ENCODE measurements at regions not wholly inside any gene's neighbourhood (a gene's known extent, or its start where the extent isn't known, plus 50 kb on each side); places are given as distances from the start of the nearest gene placed in this dataset.

DNA sequence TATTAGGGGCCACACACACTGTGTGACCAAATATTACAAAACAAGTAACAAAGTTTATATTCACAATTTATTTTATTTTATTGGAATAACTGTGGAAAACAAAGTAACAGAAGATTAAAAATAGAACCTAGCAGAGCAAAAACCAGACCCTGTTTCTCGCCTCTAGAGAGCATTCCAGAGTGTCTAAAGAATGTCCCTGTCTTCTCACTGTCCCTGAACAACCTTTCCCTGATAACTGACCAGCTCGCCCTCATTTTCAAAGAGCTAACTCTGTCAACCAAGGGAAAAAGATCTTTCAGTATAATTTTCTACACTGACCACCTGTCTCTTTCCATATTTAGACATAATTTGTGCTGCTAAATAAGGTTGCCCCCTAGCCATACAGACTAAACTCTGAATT is 646.9 kb downstream of the USP25 start:
- no peak for DNase-seq

DNA sequence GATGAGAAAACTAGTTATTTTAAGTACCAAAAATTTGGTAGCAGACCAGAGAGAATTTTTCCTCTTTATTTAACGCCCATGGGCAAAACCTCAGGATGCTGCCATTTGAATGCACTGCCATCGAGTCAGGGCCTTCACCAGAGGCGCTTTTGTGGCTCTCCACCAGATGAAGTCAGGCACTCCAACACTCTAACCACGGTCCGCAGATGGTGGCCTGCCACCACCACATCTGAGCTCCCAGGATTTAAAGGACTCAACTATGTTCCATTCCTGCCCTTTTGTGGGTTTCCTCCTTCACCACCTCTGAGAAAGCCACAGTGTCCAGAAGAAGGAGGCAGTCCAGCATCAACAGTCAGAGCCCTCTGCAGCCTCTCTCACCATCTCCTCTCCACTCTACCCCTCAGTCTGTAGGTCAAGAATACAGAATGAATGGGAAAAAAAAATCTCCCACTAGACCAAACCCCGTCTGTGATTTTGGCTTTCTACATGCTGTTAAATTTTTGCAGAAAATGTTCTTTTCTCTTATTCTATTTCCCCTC is 647.4 kb downstream of the USP25 start:
- no peak for DNase-seq

DNA sequence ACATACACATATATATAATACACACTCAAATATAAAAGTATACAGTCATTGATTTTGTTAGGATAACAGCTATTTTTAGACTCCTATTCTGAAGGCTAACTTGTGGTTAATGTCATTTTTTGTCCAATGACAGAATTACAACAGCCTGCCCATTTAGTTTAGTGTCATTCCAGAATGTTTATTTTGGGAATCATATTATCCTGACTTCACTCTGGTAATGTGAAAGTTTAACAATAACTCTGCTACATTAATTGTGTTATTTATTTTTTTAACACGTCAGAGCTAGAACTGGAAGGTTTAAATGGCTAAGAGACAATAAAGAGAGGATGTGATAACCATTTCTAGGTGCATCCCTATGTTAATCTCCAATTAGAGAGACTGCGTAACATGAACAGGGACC is 648.1 kb downstream of the USP25 start:
- no peak for DNase-seq

DNA sequence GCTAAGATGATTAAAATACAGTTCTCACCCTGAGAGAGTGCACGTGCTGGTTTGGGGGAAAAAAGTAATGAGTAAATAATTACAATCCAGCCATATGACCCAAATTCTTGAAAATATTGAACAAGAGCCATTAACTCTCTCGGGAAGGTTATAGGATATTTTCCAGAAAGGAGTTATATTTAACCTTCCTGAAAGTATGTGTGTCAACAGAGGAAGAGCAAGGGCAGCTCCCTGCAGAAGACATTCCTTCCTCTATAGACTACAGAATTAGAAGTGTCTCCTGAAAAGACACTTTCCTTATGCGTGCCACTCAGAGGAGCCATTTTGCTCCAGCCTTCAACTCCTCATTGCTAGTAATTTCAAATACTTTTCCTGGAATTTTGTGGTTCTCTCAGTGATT is 648.7 kb downstream of the USP25 start:
- DNase-seq, result no peak

DNA sequence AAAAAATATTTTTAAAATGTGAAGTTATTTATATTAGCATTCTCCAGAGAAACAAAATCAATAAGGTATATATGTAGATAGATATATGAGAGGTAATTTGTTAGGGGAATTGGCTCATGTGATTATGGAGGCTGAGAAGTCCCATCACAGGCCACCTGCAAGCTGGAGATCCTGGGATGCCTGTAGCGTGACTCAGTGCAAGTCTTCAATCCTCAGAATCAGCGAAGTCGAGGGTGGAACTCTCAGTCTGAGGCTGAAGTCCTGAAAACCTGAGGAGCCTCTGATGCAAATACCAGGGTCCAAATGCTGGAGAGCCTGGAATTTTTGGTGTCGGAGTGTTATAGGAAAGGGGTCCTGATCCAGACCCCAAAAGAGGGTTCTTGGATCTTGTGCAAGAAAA is 658.5 kb downstream of the USP25 start:
- DNase-seq, result no peak

DNA sequence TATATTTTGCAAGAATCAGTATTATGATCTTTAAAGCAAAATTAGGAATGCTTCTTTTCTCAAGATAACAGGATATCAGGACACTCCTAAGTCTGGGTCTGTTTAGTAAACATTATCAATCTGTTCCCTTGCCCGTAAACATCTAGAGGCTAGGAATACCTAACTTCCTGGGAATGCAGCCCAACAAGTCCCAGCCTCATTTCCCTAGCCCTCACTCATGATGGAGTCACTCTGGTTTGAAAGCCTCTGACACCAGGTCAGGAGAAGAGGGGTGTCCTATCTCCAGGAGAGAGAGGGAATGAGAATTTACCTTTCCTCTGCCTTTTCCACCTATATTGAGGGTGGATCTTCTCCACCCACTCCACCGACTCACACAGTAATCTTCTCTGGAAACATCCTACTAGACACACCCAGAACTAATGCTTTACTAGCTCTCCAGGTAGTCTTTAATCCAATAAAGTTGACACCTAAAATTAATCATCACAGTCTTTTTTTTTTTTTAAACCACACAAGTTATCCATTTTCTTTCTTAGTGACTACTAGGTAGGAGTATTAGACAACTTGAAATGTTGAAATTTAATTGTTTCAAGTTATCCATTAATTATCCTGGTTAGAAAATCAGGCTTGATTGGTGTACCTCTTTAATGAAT is 659.3 kb downstream of the USP25 start:
- no peak for DNase-seq

DNA sequence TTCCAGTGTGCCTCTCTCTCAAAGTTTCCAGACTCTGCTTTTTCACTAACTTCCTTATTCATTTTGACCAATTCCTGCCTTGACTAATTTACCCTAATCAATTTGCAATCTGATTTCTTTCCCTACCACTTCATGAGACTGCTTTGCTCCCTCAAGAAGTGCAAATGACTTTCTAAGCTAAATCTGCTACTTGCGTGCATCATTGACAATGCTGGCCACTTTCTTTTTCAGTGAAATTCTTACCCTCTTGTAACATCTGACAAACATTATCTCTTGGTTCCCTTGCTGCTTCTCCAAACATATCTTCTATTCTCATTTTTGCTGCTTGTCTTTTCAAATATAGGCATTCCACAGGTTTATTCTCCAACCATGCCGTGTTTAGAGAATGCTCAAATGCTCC is 659.9 kb downstream of the USP25 start:
- no peak for DNase-seq

DNA sequence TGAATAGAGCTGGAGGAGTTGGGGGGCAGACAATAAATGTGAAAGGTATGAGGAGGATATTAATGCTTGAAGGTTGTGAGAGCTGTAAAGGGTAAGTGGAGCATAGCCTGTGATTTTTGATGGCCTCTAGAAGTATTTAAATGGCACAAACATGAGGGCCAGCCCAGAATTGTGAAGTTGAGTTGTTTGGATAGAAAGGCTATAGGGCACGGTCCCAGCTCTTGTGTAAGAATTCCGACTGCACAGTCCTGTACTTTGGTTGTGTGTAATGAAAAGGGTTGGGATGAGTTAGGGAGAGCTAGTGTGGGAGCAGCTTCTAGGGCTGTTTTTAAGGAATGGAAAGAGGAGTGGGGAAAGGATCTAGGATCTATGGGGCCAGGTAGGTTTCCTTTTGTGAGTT is 665.5 kb downstream of the USP25 start:
- DNase-seq, result no peak

DNA sequence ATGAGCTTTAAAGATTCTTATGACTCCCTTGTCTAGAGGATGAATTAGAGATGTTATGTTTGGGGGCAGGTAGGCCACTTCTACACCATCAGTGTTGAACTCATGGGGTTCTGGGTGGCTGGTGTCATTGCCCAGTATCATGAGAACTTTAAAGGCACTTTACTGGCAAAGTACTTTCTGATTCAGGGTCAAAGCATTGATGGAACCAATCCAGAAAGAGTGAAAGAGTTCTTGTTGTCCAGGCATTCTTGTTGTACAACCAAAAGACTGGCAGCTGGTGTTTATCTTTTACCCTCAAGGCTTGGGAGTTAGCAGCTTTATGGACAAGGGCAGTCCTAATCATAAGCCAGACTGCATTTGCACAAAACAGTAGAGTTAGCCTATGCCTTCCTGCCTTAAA is 673.0 kb downstream of the USP25 start:
- no peak for DNase-seq

DNA sequence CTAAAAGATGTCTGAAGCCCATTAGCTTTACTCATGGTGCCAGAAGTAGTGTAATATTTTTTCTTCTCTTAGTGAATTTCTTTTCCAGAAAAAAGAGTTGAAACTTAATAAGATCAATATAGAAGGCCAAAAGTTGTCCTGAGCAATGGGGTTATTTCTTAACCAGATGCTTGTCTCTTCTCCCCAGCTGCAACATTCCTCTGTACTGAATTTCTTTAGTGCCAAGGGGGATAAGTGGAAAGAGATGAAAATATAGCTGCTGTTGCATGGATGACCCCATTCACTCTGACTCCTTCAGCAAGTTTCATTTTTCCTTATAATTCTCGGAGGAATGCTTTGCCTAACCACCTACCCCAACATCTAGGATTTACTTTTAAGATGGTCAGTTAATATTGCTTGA is 675.0 kb downstream of the USP25 start:
- no peak for DNase-seq

DNA sequence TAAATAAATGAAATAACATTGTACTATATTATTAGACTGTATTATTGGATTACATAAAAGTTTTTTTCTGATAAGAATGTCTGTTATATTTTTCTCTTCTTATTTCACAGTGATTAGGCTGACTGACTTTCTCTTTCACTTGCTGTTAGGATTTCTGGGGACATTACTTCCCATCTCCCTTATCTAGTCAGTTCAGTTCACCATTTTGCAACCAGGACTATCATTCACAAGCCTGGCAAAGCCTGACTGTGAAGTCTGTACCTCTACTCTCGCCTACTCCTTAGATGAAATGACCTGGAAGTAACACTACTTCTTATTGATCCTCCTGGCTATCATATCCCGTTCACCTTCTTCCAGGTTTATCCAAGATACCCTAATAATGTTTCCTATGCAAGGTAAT is 676.6 kb downstream of the USP25 start:
- no peak for DNase-seq

DNA sequence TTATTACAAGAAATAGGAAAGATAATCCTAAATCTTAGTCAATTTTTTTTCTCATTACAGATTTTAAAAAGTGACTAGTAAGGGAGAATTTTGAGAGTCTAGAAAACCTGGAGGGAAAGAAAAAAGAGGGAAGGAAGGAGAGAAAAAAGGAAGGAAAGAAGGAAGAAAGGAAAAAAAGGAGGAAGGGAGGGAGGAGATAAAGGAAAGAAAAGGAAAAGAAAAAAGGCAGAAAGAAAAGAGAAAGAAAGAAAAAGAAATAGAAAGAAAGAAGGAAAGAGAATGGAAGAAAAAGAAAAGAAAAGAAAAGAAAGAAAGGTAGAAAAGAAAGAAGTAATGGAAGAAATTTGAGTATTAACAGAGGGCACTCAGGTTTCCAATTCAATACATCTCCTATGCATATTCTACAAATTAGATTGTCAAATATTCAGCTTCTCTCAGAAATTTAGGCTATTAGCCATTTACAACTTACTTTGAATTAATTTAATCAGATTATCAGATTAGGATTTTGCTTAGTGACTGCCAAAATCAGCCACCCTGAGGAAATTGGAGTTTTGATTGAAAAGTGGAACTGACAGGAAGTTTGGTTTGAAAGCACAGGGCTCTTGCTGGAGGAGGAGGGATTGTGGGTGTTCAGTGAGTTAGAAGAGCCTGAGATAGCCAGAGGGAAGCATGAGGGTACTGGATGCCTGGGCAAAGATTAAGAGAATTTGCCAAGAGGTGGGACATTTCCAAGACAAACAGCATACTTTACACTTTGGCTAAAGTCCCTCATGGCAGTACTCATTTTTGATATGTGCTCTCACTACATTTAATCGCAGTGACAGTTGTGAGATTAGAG is 677.8 kb downstream of the USP25 start:
- DNase-seq, result no peak

DNA sequence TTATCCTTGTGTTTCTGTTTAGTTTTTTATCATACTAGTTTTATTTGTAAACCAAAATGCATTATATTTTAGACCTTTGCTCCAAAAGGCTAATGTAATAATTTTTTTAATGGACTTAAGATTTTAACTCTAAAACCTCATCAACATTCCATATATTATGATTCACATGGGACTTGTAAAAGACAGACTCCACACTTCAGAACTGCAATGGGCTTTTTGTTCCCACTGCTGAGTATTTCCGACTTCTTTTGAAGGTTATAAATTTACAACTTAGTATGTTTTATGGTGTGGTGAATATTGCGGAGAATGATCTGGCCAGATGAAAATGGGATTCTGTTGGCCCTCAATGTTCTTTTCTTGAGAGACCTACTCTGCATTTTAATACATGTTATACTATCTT is 678.5 kb downstream of the USP25 start:
- DNase-seq, result no peak

DNA sequence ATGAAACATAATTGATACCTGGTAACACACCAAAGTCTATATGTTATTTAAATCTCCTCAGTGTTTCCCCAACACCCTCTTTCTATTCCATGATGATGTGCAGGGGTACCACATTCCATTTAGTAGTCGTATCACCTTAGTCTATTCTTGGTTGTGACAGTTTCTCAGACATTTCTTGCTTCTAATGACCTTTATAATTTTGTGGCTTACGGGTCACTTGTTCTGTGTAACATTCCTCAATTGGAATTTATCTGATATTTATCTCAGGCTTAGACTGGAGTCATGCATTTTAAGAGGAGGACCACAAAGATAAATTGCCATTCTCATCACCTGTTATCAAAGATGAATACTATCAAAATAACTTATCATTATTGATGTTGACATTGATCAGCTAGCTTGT is 679.6 kb downstream of the USP25 start:
- no peak for DNase-seq

DNA sequence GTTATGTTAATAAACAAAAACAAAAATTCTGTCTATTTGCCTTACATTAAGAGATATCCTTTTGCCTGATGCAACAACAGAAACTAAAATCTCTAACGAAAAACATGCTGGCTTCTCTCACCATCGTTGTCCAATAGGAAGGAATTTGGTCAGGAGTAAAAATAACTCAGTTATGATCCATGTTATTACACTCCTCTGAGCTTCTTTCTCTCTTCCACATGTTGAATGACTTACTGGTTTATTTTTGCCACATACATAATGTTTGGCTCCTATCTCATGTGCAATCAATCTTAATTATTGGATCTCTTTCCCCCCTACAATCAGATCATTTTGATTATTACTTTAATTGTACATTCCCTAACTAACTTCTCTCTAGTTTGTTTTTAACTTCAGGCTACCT is 688.4 kb downstream of the USP25 start:
- DNase-seq, result no peak

DNA sequence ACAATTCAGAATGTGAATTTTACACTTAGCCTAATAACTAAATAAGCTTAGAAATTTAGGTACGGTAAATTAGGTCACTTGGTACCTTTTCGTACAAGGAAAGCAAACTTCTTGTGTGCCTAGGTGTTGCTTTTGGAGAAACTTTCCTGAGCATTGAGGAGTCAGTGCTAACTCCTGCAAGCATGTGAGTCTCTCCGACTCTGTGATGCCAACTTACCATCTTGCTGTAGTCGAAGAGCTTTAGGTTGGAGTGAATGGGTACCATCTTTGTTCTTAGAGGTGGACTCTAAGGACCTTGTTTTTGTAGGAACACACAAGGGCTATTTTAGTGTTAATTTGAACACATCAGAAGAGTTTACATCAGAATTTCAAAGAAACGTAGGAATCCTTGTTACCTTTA is 688.9 kb downstream of the USP25 start:
- DNase-seq, result no peak

DNA sequence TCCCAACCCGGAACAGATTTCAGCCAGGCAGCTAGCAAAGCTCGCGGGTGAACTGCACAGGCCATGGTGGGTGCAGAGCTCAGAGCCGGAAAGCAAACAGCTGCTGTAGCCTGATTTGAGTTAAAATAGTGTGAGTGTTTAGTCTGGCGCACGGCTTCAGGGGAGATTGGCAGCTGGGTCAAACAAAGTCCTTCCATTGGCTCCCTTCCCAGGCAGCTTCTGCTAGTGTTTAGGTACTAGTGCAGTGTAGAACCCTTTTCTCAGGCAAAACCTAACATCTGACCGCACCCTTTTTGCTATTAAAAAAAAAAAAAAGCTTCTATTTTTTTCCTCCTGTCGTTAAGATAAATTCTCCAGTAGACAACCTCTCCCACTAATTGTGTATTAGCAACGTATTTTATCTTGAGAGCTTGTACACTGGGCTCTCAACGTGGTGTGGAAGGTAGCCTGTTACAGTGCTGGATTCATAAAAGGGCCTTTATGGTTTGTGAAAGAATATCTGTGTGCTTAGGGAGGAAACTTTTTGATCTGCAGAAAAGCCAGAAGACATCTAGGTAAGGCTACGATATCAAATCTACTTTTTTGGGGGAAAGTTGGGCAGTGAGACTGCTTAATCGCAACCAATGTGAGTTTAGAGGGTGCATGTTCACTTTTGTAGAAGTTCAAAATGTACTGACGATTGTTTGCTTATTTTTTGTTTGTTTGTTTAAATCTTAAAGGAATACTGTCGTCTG is 689.6 kb downstream of the USP25 start:
- DNase-seq, result no peak

DNA sequence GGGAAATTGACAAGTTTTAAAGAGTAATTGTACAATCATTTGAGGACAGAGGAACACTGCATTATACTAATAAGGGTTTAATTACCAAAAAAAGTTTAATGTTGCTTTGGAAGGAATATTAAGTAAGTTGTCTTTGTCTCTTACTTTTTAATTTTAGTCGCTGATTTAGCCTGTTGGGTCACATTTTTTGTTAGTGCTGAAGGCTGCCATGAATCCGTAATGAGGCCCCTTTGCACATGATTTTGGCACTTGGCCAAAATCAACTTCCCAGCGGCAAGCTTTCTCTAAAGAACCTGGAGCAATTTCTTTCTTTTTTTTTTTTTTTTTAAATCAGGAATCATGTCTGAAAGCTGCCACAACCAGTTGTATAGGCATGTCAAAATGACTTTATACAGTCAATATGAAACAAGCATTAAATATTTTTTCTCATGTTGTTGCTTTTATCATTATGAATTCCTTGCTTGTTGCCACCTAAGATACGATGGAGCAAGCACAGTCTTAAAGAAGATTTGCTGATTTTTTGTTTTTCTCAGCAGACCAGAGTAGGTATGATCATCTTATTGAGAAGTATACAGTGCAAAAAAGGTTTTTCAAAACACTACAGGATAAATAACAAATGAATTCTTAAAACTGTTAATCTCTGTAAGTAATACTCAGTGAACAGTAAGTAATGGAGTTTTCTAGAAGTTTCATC is 690.4 kb downstream of the USP25 start:
- no peak for DNase-seq

DNA sequence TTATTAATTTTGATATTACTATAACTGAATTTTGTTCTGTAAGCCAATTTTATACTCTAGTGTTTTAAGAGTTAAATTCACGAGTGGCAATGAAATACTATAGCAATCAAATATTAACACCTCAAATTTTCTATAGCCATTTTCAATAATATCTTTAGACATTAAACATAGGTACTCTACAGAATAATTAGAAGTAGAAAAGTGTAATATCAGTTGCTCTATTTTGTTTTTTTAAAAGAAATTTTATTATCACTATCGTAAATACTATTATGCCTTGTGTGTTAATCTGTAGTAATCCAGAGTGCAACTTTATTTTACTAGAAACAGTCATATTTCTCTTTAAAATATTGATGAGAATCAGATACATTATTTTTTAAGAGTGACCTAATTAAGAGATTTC is 691.2 kb downstream of the USP25 start:
- no peak for DNase-seq

DNA sequence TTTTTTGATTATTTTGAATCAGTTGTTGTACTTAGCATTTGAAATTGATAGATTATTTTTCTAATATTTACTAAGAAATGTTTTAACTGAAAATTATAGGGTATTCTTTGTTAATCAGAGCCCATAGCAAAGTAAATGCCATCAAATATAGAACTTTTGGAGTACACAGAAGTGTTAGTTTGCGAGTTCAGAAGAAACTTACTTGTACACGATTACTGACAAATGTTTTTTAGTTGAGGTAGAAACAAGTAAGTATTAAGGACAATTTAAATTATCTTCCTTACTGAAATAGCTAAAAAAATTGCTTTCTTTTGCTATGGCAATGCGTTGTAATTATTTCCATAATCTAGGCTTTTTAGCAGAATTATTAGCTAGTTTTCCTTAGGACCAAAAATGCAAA is 692.2 kb downstream of the USP25 start:
- DNase-seq, result no peak

DNA sequence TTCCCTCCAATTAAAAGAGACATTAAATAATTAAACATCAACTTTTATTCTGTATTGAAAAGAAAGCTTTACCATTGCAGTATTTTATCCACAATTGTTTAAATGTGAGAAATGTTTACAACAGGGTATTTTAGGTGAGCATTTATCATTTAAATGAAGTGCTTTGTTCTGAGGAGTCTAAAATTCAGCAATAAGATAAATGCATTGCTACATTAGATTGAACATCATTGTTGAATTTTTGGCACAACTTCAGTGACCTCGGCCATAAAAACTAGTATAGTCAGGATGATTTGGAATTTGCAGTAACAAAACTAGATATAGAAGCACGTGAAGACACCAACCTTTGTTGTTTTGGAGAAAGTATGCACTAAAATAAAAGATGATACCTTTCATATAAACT is 692.9 kb downstream of the USP25 start:
- no peak for DNase-seq

DNA sequence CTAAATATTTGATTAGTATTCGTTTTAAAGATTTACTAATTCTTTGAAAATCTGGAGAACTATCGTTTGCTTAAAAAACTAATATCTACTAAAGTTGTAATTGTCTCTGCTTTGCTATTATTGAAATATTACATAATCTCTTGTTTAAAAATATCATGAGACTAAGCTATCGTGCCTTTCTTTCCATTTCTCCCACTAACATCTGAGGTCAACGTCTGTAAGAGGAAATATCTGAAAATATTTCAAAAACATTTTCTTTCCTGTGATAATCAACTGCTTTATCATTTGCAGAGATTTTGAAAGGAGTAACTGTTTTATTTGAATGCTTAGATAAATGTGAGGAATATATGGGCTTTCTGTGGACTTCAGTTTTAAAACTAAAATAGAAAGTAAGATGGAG is 694.1 kb downstream of the USP25 start:
- no peak for DNase-seq

DNA sequence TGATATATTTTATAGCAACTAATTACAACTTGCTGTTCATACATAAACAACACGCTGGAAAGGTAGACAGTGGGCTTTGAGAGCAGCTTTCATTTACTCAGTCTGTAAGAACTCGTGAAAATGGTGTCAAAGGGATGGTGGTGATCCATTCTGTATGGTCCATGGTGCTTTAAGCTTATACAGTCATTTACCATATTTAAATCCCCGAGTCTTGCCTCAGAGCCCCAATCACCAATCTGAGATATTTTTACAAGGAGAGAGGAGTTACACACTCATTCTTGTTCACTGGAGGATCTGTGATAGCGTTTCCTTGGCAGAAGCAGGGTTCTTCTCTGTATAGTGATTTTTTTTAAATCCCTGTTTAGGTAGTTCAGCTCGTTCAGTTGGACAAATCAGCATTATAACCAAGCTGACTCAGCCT is 694.6 kb downstream of the USP25 start:
- no peak for DNase-seq

Measured in activated CD4-positive, alpha-beta T cell treated with anti-CD3 and anti-CD28 coated beads, Interleukin-2, amount 50 U/mL, for 4 hours (primary cell).